B cell (primary cell): ENCODE measurements at regions not wholly inside any gene's neighbourhood (a gene's known extent, or its start where the extent isn't known, plus 50 kb on each side); places are given as distances from the start of the nearest gene placed in this dataset.

ENCODE experiments used
- ATAC-seq: fragments of 200-7000 bp; cut with Tn5 transposase; one replicate; pipeline ENCODE4 v1.10.0; 2021; ENCODE audit warnings: low read depth, mild to moderate bottlenecking, moderate number of reproducible peaks, moderate library complexity
- CTCF ChIA-PET: fragments of 350-600 bp; sonication (Branson Sonifier 250); formaldehyde crosslinking; loops from one replicate; lab custom pipeline; 2021; ENCODE audit warnings: antibody characterized with exemption, inconsistent platforms; lab: Charles Lee
- POLR2A ChIA-PET: fragments of 350-600 bp; sonication (Branson Sonifier 250); formaldehyde crosslinking; loops from one replicate; lab custom pipeline; 2021; ENCODE audit warnings: antibody characterized with exemption; lab: Charles Lee
- DNase-seq: peaks from one replicate; pipeline ENCODE4 v3.0.0; 2013
- H2AFZ ChIP-seq: 2 replicates; pipeline ENCODE4 v1.6.1; 2012; ENCODE audit warnings: mild to moderate bottlenecking, low read depth, low read length; ENCODE audit not compliant: insufficient read depth, poor library complexity, severe bottlenecking
- H3K27ac ChIP-seq, 2 donors: 1 replicate in 1 of 2; 2 replicates in 1 of 2; pipeline ENCODE4 v1.5.1; 2012 to 2013; ENCODE audit warnings: low read length in 2 of 2, mild to moderate bottlenecking in 2 of 2, moderate library complexity in 1 of 2
- H3K27me3 ChIP-seq, 4 experiments: fragments of 200-600 bp in 1 of 4; sonication (generic) in 1 of 4; replicated peaks in 1 of 4; 1 replicate in 2 of 4; 2 replicates in 2 of 4; pipeline versions ENCODE4 v1.6.1 to v1.7.0; 2013 to 2016; ENCODE audit warnings: low read length in 3 of 4, mild to moderate bottlenecking in 2 of 4, mixed read lengths in 1 of 4, moderate library complexity in 1 of 4; ENCODE audit not compliant: insufficient read depth in 4 of 4, control insufficient read depth in 3 of 4; ENCODE audit errors: control extremely low read depth in 1 of 4
- H3K36me3 ChIP-seq, 2 experiments: replicated peaks in 1 of 2; 1 replicate in 1 of 2; 2 replicates in 1 of 2; pipeline versions ENCODE4 v1.6.1 to v1.7.1; 2013; ENCODE audit warnings: low read length in 1 of 2; ENCODE audit not compliant: insufficient read depth in 2 of 2, control insufficient read depth in 1 of 2; ENCODE audit errors: control extremely low read depth in 1 of 2, extremely low read depth in 1 of 2
- H3K4me1 ChIP-seq, 2 donors: fragments of 200-600 bp in 1 of 2; sonication (generic) in 1 of 2; 1 replicate in 1 of 2; 2 replicates in 1 of 2; pipeline versions ENCODE4 v1.5.1 to v1.6.1; 2013 to 2017; ENCODE audit warnings: low read length in 2 of 2; ENCODE audit not compliant: control insufficient read depth in 2 of 2, insufficient read depth in 2 of 2
- H3K4me2 ChIP-seq: replicated peaks from 2 replicates; pipeline ENCODE3; 2012; ENCODE audit warnings: mild to moderate bottlenecking, low read depth, low read length; ENCODE audit not compliant: poor library complexity, severe bottlenecking
- H3K4me3 ChIP-seq, 5 experiments: fragments of 200-600 bp in 1 of 5; sonication (generic) in 1 of 5; 1 replicate in 3 of 5; 2 replicates in 2 of 5; pipeline versions ENCODE4 v1.5.1 to v1.7.0; 2011 to 2016; ENCODE audit warnings: low read length in 4 of 5, mild to moderate bottlenecking in 4 of 5, low read depth in 2 of 5, control low read depth in 1 of 5, moderate library complexity in 1 of 5; ENCODE audit not compliant: insufficient read depth in 1 of 5; ENCODE audit errors: control extremely low read depth in 1 of 5, extremely low read depth in 1 of 5
- H3K79me2 ChIP-seq: fragments of 200-600 bp; sonication (generic); one replicate; pipeline ENCODE4 v1.6.0; 2016; ENCODE audit warnings: low read length; ENCODE audit not compliant: control insufficient read depth, insufficient read depth
- H3K9ac ChIP-seq: fragments of 200-600 bp; sonication (generic); 2 replicates; pipeline ENCODE4 v1.6.1; 2017; ENCODE audit warnings: mild to moderate bottlenecking, low read length, moderate library complexity
- H3K9me3 ChIP-seq, 3 donors: one replicate each; pipeline versions ENCODE4 v1.6.1 to v1.7.1; 2013; ENCODE audit warnings: low read length in 2 of 3; ENCODE audit not compliant: control insufficient read depth in 2 of 3, insufficient read depth in 1 of 3; ENCODE audit errors: control extremely low read depth in 1 of 3
- H4K20me1 ChIP-seq: 2 replicates; pipeline ENCODE4 v1.6.0; 2012; ENCODE audit warnings: mild to moderate bottlenecking, low read length; ENCODE audit not compliant: insufficient read depth, control insufficient read depth, poor library complexity, severe bottlenecking
- H3K27ac Mint-ChIP-seq: one replicate; pipeline ENCODE4 v1.8.0; 2021; ENCODE audit warnings: mixed read lengths
- H3K27me3 Mint-ChIP-seq: one replicate; pipeline ENCODE4 v1.8.0; 2021; ENCODE audit warnings: mixed read lengths
- H3K4me1 Mint-ChIP-seq: one replicate; pipeline ENCODE4 v1.8.0; 2021; ENCODE audit warnings: mixed read lengths
- H3K4me3 Mint-ChIP-seq: one replicate; pipeline ENCODE4 v1.8.0; 2021; ENCODE audit warnings: mixed read lengths
- H3K9me3 Mint-ChIP-seq: one replicate; pipeline ENCODE4 v1.8.0; 2022; ENCODE audit warnings: mixed read lengths; ENCODE audit not compliant: insufficient read depth
- EZH2 ChIP-seq: IDR thresholded peaks from 2 replicates; pipeline ENCODE4 v1.6.1; 2012; ENCODE audit warnings: borderline replicate concordance, low read depth, mild to moderate bottlenecking, moderate library complexity, low read length; ENCODE audit not compliant: insufficient read depth, poor library complexity, severe bottlenecking
- WGBS: methylation state at CpG from one replicate; pipeline ENCODE4 v1.1.5; 2013; ENCODE audit warnings: missing lambda C conversion rate; ENCODE audit not compliant: insufficient coverage; 5-methylcytosine and 5-hydroxymethylcytosine counted together
- intact Hi-C: fragments of 100-400 bp; cut with micrococcal nuclease; formaldehyde crosslinking; loops from one replicate; pipeline ENCODE4 v1.10.0; 2022
- TF ChIP-seq, protein P1 (sequence below): fragments of 200-600 bp; IDR thresholded peaks from one replicate; pipeline ENCODE4 v1.8.0; 2022; ENCODE audit warnings: antibody characterized with exemption, mild to moderate bottlenecking

DNA sequence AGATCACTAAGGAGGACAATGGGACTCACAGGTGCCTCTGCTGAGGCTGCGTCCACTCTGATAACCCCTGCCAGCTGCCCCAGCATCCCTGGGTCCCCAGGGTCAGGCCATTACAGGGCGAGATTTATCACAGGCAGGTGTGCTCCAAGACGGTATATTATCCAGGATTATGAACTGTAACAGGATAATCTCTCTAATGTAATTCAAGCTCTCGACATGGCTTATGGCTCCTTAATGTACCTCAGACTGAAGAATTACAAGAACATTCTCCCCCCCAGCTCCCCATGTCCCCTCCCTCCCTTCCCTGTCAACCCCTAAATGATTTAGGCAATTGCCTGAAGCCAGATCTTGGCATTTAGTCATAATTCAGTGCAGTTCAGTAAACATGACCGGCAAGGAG is 86.8 kb downstream of the NCR2 start:
- H3K27me3 ChIP-seq = peaks cover 0 to 23% (median 4%) of the 10 kb centered on the region in 4 experiments
- no peaks in the 10 kb centered on the region for H3K36me3 ChIP-seq
- H3K9me3 Mint-ChIP-seq = no peaks in the 10 kb centered on the region
- no peaks in the 10 kb centered on the region for H3K79me2 ChIP-seq
- H2AFZ ChIP-seq = no peak overlapping the region
- H3K4me2 ChIP-seq = no peak overlapping the region
- 87% methylated on average over 5 of the region's 5 CpGs for WGBS
- ATAC-seq (no peak), DNase-seq (no peak)
- ChIA-PET POLR2A (interaction anchor here (0.7 kb wide), 1 partner anchor 32 kb away, joined by 4 read pairs; no protein-coding TSS in a partner anchor), CTCF (interaction anchor here (0.9 to 6.7 kb wide), 6 partner anchors 29 to 259 kb away, joined by 3 to 114 read pairs (median 12); no protein-coding TSS in a partner anchor)
- no peaks in the 10 kb centered on the region for H4K20me1 ChIP-seq
- H3K4me3 ChIP-seq = no peak overlapping the region
- H3K4me1 Mint-ChIP-seq = no peaks in the 10 kb centered on the region
- H3K4me3 Mint-ChIP-seq = no peak overlapping the region
- TF ChIP-seq, protein P1, sequence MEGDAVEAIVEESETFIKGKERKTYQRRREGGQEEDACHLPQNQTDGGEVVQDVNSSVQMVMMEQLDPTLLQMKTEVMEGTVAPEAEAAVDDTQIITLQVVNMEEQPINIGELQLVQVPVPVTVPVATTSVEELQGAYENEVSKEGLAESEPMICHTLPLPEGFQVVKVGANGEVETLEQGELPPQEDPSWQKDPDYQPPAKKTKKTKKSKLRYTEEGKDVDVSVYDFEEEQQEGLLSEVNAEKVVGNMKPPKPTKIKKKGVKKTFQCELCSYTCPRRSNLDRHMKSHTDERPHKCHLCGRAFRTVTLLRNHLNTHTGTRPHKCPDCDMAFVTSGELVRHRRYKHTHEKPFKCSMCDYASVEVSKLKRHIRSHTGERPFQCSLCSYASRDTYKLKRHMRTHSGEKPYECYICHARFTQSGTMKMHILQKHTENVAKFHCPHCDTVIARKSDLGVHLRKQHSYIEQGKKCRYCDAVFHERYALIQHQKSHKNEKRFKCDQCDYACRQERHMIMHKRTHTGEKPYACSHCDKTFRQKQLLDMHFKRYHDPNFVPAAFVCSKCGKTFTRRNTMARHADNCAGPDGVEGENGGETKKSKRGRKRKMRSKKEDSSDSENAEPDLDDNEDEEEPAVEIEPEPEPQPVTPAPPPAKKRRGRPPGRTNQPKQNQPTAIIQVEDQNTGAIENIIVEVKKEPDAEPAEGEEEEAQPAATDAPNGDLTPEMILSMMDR = no peak
- no peak for TF ChIP-seq EZH2
- H3K9ac ChIP-seq = no peak overlapping the region
- intact Hi-C loops = no loop called here
- peaks cover 14 to 19% of the 10 kb centered on the region in 2 donors for H3K4me1 ChIP-seq
- no peak overlapping the region for H3K27ac Mint-ChIP-seq
- H3K9me3 ChIP-seq = peaks cover 0 to 10% (median 5%) of the 10 kb centered on the region in 3 donors
- peaks cover 21% of the 10 kb centered on the region for H3K27me3 Mint-ChIP-seq
- no peak overlapping the region for H3K27ac ChIP-seq

DNA sequence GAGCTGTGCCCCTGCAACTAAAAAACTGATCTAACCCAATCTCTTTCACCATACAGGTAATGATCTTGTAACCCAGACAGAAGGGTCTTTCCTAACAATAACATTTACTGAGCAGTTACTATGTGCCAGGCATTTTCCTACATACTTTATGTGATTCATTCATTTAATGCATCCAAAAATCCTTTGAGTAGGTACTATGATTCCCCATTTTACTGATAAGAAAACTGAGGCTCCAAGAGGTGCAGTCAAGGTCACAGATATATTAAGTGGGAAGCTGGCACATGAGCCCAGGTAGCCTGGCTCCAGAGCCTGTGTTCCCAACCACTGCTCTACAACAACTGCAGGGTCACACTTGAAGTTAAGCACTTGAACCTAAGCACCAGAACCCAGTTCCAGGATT is 87.6 kb downstream of the NCR2 start:
- ATAC-seq = no peak

More for the DNA sequence above, 87.6 kb downstream of the NCR2 start:
- Histone ChIP-seq H2AFZ (no peak overlapping the region), H3K36me3 (no peaks in the 10 kb centered on the region), H3K79me2 (no peaks in the 10 kb centered on the region), H3K9ac (no peak overlapping the region), H3K4me3 (no peak overlapping the region), H3K4me1 (peaks cover 17 to 24% of the 10 kb centered on the region in 2 donors), H4K20me1 (no peaks in the 10 kb centered on the region), H3K4me2 (no peak overlapping the region), H3K9me3 (peaks cover 0 to 10% (median 5%) of the 10 kb centered on the region in 3 donors), H3K27me3 (peaks cover 0 to 16% (median 4%) of the 10 kb centered on the region in 4 experiments), H3K27ac (no peak overlapping the region)
- no peak for DNase-seq
- Mint-ChIP-seq H3K27ac (no peak overlapping the region), H3K4me1 (no peaks in the 10 kb centered on the region), H3K9me3 (no peaks in the 10 kb centered on the region), H3K4me3 (no peak overlapping the region), H3K27me3 (peaks cover 20% of the 10 kb centered on the region)
- ChIA-PET CTCF (interaction anchor here (1.0 to 6.7 kb wide), 7 partner anchors 29 to 259 kb away, joined by 3 to 114 read pairs (median 20); no protein-coding TSS in a partner anchor), POLR2A (interaction anchor here (0.7 kb wide), 1 partner anchor 31 kb away, joined by 4 read pairs; no protein-coding TSS in a partner anchor)
- intact Hi-C loops = no loop called here
- TF ChIP-seq, protein P1 = no peak
- TF ChIP-seq EZH2 = no peak
